NCI-H2171 treated with DMSO at 0.1 percent for 48 hours (cell line): ENCODE measurements at regions not wholly inside any gene's neighbourhood (a gene's known extent, or its start where the extent isn't known, plus 50 kb on each side); places are given as distances from the start of the nearest gene placed in this dataset.
"Not testable (repeated sequence)": the region's sequence is repeated elsewhere in the genome, so short reads cannot be mapped to it uniquely, and the experiment has no call there.

Source experiments
- DNase-seq: peaks from one replicate; lab custom pipeline; 2025; lab: John Stamatoyannopoulos, UW

GRCh38 chrX:82732861-82733260 lies 775.2 kb upstream of the POU3F4 start:
- no peak for DNase-seq

GRCh38 chrX:82734140-82734539 lies 774.0 kb upstream of the POU3F4 start:
- DNase-seq = no peak

GRCh38 chrX:82738313-82738712 lies 769.8 kb upstream of the POU3F4 start:
- not testable (repeated sequence) for DNase-seq

GRCh38 chrX:82742351-82742750 lies 765.7 kb upstream of the POU3F4 start:
- no peak for DNase-seq

- not testable (repeated sequence) for DNase-seq
Measured at GRCh38 chrX:82745725-82746124, 762.4 kb upstream of the POU3F4 start.

GRCh38 chrX:82748906-82749505 lies 759.1 kb upstream of the POU3F4 start:
- no peak for DNase-seq

- no peak for DNase-seq
Measured at GRCh38 chrX:82756272-82756671, 751.8 kb upstream of the POU3F4 start.

GRCh38 chrX:82757614-82758013 lies 750.5 kb upstream of the POU3F4 start:
- DNase-seq = no peak

- DNase-seq = no peak
Measured at GRCh38 chrX:82764521-82764920, 743.6 kb upstream of the POU3F4 start.

GRCh38 chrX:82765811-82766210 lies 742.3 kb upstream of the POU3F4 start:
- no peak for DNase-seq

- no peak for DNase-seq
Measured at GRCh38 chrX:82775426-82775825, 732.7 kb upstream of the POU3F4 start.

GRCh38 chrX:82782014-82782413 lies 726.1 kb upstream of the POU3F4 start:
- no peak for DNase-seq

- not testable (repeated sequence) for DNase-seq
Measured at GRCh38 chrX:82812902-82813301, 695.2 kb upstream of the POU3F4 start.

GRCh38 chrX:82813671-82814078 lies 694.4 kb upstream of the POU3F4 start:
- DNase-seq = no peak

GRCh38 chrX:82816001-82816400 lies 692.1 kb upstream of the POU3F4 start:
- no peak for DNase-seq

GRCh38 chrX:82816562-82816961 lies 691.5 kb upstream of the POU3F4 start:
- no peak for DNase-seq

GRCh38 chrX:82842286-82842685 lies 665.8 kb upstream of the POU3F4 start:
- DNase-seq = no peak

- no peak for DNase-seq
Measured at GRCh38 chrX:82848111-82848510, 660.0 kb upstream of the POU3F4 start.
